Spleen (tissue), 7 donors: ENCODE measurements at regions not wholly inside any gene's neighbourhood (a gene's known extent, or its start where the extent isn't known, plus 50 kb on each side); places are given as distances from the start of the nearest gene placed in this dataset.

ENCODE experiments used
- POLR2A ChIP-seq, 3 donors: fragments of 450-650 bp; IDR thresholded peaks; one replicate each; pipeline ENCODE4 v1.5.1; 2017; ENCODE audit warnings: antibody characterized with exemption in 3 of 3, mild to moderate bottlenecking in 1 of 3
- POLR2AphosphoS5 ChIP-seq, 3 donors: sonication (generic); formaldehyde crosslinking; IDR thresholded peaks; one replicate each; pipeline ENCODE4 v1.5.1; 2017; ENCODE audit warnings: antibody characterized with exemption in 3 of 3
- TF ChIP-seq, protein P1 (sequence below), 11 experiments: fragments of 200-600 bp in 7 of 11; fragments of 450-650 bp in 4 of 11; sonication (generic) in 4 of 11; IDR thresholded peaks in 8 of 11; conservative IDR thresholded peaks in 3 of 11; 1 replicate in 7 of 11; 2 replicates in 4 of 11; pipeline versions ENCODE4 v1.4.0 to v1.8.0; 2016 to 2021; ENCODE audit warnings: antibody characterized with exemption in 11 of 11, inconsistent platforms in 4 of 11, mild to moderate bottlenecking in 1 of 11
- donor health status: DM: no; HTN: no; CAD: no; lungs with moderate emphysema.
- donor health status: DM: no; HTN: no; CAD: no.
- donor health status: DM: no; HTN: no; CAD: no.

DNA sequence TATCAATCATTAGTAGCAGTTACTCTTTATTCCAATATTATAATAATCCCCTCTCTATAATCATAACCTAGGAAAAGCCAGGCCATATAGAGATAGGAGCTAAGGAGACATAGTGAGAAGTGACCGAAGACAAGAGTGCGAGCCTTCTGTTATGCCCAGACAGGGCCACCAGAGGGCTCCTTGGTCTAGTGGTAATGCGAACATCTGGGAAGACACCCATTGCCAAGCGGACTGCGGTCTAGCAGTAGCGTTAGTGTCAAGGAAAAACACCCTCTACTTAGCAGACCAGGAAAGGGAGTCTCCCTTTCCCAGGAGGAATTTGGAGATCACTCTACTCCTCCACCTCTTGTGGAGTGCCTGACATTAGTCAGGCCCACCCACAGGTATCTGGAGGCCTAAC is 920.9 kb downstream of the CDY2B start:
- TF ChIP-seq POLR2A (IDR thresholded peaks at IDR 0.05), result no peak
- TF ChIP-seq, protein P1, sequence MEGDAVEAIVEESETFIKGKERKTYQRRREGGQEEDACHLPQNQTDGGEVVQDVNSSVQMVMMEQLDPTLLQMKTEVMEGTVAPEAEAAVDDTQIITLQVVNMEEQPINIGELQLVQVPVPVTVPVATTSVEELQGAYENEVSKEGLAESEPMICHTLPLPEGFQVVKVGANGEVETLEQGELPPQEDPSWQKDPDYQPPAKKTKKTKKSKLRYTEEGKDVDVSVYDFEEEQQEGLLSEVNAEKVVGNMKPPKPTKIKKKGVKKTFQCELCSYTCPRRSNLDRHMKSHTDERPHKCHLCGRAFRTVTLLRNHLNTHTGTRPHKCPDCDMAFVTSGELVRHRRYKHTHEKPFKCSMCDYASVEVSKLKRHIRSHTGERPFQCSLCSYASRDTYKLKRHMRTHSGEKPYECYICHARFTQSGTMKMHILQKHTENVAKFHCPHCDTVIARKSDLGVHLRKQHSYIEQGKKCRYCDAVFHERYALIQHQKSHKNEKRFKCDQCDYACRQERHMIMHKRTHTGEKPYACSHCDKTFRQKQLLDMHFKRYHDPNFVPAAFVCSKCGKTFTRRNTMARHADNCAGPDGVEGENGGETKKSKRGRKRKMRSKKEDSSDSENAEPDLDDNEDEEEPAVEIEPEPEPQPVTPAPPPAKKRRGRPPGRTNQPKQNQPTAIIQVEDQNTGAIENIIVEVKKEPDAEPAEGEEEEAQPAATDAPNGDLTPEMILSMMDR (IDR thresholded peaks at IDR 0.05 in 8 of 11, conservative IDR thresholded peaks at IDR 0.05 in 3 of 11), result no peak
- no peak for TF ChIP-seq POLR2AphosphoS5 (IDR thresholded peaks at IDR 0.05)
